CD14-positive monocyte (primary cell): ENCODE measurements at regions not wholly inside any gene's neighbourhood (a gene's known extent, or its start where the extent isn't known, plus 50 kb on each side); places are given as distances from the start of the nearest gene placed in this dataset.

Experiments used
- DNase-seq, 3 donors: peaks; one replicate each; pipeline ENCODE4 v3.0.0-alpha.2; 2011 to 2022
- H2AFZ ChIP-seq: 2 replicates; pipeline ENCODE4 v1.6.0; 2012; ENCODE audit warnings: mild to moderate bottlenecking, low read depth, low read length, inconsistent platforms; ENCODE audit not compliant: insufficient read depth, poor library complexity, severe bottlenecking
- H3K27ac ChIP-seq, 2 donors: 1 replicate in 1 of 2; 2 replicates in 1 of 2; pipeline ENCODE4 v1.5.1; 2012 to 2013; ENCODE audit warnings: low read length in 2 of 2, control low read depth in 1 of 2, inconsistent platforms in 1 of 2, low read depth in 1 of 2, mild to moderate bottlenecking in 1 of 2
- H3K27me3 ChIP-seq, 2 donors: one replicate each; pipeline versions ENCODE4 v1.6.0 to v1.6.1; 2011 to 2013; ENCODE audit warnings: low read length in 2 of 2; ENCODE audit not compliant: control insufficient read depth in 2 of 2, insufficient read depth in 2 of 2
- H3K36me3 ChIP-seq, 2 donors: replicated peaks in 1 of 2; 1 replicate in 1 of 2; 2 replicates in 1 of 2; pipeline versions ENCODE4 v1.5.1 to v1.6.1; 2012 to 2013; ENCODE audit warnings: low read length in 2 of 2, control low read depth in 1 of 2, inconsistent platforms in 1 of 2, mild to moderate bottlenecking in 1 of 2; ENCODE audit not compliant: insufficient read depth in 2 of 2, control insufficient read depth in 1 of 2
- H3K4me1 ChIP-seq, 2 donors: 1 replicate in 1 of 2; 2 replicates in 1 of 2; pipeline versions ENCODE4 v1.5.1 to v1.6.1; 2012 to 2013; ENCODE audit warnings: low read length in 2 of 2, control low read depth in 1 of 2, inconsistent platforms in 1 of 2, mild to moderate bottlenecking in 1 of 2, moderate library complexity in 1 of 2; ENCODE audit not compliant: insufficient read depth in 2 of 2, control insufficient read depth in 1 of 2
- H3K4me2 ChIP-seq: replicated peaks from 2 replicates; pipeline ENCODE3; 2012; ENCODE audit warnings: low read length, moderate library complexity, mild to moderate bottlenecking; ENCODE audit not compliant: poor library complexity, severe bottlenecking; ENCODE audit errors: extremely low read depth
- H3K4me3 ChIP-seq, 3 experiments: fragments of 200-600 bp in 1 of 3; sonication (generic) in 1 of 3; replicated peaks in 1 of 3; 1 replicate in 2 of 3; 2 replicates in 1 of 3; pipeline ENCODE4 v1.5.1; 2011 to 2013; ENCODE audit warnings: low read length in 3 of 3, mild to moderate bottlenecking in 3 of 3, control low read depth in 2 of 3, low read depth in 2 of 3, inconsistent platforms in 1 of 3, moderate library complexity in 1 of 3
- H3K79me2 ChIP-seq: 2 replicates; pipeline ENCODE4 v1.6.0; 2012; ENCODE audit warnings: mild to moderate bottlenecking, control low read depth, inconsistent platforms, low read length, moderate library complexity; ENCODE audit not compliant: insufficient read depth
- H3K9ac ChIP-seq: 2 replicates; pipeline ENCODE4 v1.6.0; 2017; ENCODE audit warnings: low read length, mild to moderate bottlenecking; ENCODE audit not compliant: insufficient read depth, poor library complexity, severe bottlenecking
- H3K9me3 ChIP-seq, 2 donors: replicated peaks in 1 of 2; 1 replicate in 1 of 2; 2 replicates in 1 of 2; pipeline versions ENCODE4 v1.5.1 to v1.6.1; 2012 to 2013; ENCODE audit warnings: low read length in 2 of 2, control low read depth in 1 of 2; ENCODE audit not compliant: control insufficient read depth in 1 of 2, insufficient read depth in 1 of 2
- H4K20me1 ChIP-seq: 2 replicates; pipeline ENCODE4 v1.6.0; 2012; ENCODE audit warnings: mild to moderate bottlenecking, low read length, control low read depth, moderate library complexity; ENCODE audit not compliant: insufficient read depth
- H3K27ac Mint-ChIP-seq, 7 donors: one replicate each; pipeline ENCODE4 v1.8.0; 2020; ENCODE audit warnings: mild to moderate bottlenecking in 7 of 7, mixed read lengths in 7 of 7, moderate library complexity in 6 of 7, inconsistent platforms in 2 of 7
- H3K27me3 Mint-ChIP-seq, 3 donors: one replicate each; pipeline ENCODE4 v1.8.0; 2021 to 2022; ENCODE audit warnings: low read depth in 3 of 3, mild to moderate bottlenecking in 3 of 3, mixed read lengths in 3 of 3, moderate library complexity in 3 of 3, inconsistent platforms in 1 of 3
- H3K36me3 Mint-ChIP-seq, 2 donors: one replicate each; pipeline ENCODE4 v1.8.0; 2020; ENCODE audit warnings: mixed read lengths in 2 of 2, inconsistent platforms in 1 of 2, mild to moderate bottlenecking in 1 of 2
- H3K4me1 Mint-ChIP-seq: one replicate; pipeline ENCODE4 v1.8.0; 2020; ENCODE audit warnings: mild to moderate bottlenecking, mixed read lengths
- H3K4me3 Mint-ChIP-seq, 2 donors: one replicate each; pipeline ENCODE4 v1.8.0; 2020; ENCODE audit warnings: mild to moderate bottlenecking in 2 of 2, mixed read lengths in 2 of 2, moderate library complexity in 1 of 2
- H3K9me3 Mint-ChIP-seq, 7 donors: one replicate each; pipeline ENCODE4 v1.8.0; 2020 to 2022; ENCODE audit warnings: mixed read lengths in 7 of 7, mild to moderate bottlenecking in 6 of 7, moderate library complexity in 6 of 7, inconsistent platforms in 2 of 7
- WGBS: methylation state at CpG from one replicate; pipeline ENCODE4 v1.1.5; 2013; ENCODE audit warnings: missing lambda C conversion rate; ENCODE audit not compliant: insufficient coverage; 5-methylcytosine and 5-hydroxymethylcytosine counted together
- intact Hi-C, 2 donors: fragments of 100-400 bp; cut with micrococcal nuclease; formaldehyde crosslinking; loops; one replicate each; pipeline versions ENCODE4 v1.15.0 to v1.15.1; 2023
- TF ChIP-seq, protein P1 (sequence below): fragments of 200-600 bp; IDR thresholded peaks from one replicate; pipeline ENCODE4 v1.8.0; 2022; ENCODE audit warnings: antibody characterized with exemption, mild to moderate bottlenecking

DNA sequence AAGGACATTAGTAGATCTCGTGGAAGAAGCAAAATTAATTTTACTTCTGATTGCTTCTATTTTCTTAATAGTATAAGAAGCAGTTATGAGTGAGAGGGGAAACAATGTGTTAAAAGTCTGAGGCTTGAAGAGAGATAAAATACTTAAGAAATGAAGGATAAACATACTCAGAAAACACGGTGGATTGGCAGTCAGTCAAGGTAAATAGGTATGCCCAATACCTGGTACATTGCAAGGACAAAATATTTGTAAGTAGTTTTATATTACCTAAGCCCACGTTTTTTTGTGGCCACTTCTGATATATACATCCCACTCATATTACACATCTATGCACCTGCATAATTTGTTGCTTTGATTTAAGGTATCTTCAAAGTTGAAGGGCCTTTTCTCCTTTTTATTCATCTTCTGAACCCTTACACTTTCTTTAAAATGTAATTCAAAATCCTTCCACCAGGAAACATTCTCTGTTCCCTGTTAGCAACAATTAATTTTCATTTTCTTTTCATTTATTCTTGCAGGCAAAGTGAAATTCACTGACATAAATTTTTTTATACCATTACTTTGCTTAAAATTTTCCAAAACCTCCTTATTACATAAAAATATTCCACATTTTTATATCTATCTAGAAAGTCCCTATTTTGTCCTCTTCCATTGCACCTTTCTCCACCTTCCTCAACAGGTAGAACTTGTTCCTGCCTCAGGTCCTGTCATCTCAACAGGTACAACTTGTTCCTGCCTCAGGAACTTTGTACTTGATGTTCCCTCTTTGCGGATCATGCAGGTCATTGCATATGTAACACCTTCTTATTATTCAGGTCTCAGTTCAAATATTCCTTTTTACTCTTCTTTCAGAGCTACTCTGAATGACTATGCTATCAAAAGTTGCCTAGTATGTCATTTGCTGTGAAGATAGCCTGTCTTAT lies 755.7 kb upstream of the ALCAM start:
- H3K27ac Mint-ChIP-seq = no peak overlapping the region
- TF ChIP-seq, protein P1, sequence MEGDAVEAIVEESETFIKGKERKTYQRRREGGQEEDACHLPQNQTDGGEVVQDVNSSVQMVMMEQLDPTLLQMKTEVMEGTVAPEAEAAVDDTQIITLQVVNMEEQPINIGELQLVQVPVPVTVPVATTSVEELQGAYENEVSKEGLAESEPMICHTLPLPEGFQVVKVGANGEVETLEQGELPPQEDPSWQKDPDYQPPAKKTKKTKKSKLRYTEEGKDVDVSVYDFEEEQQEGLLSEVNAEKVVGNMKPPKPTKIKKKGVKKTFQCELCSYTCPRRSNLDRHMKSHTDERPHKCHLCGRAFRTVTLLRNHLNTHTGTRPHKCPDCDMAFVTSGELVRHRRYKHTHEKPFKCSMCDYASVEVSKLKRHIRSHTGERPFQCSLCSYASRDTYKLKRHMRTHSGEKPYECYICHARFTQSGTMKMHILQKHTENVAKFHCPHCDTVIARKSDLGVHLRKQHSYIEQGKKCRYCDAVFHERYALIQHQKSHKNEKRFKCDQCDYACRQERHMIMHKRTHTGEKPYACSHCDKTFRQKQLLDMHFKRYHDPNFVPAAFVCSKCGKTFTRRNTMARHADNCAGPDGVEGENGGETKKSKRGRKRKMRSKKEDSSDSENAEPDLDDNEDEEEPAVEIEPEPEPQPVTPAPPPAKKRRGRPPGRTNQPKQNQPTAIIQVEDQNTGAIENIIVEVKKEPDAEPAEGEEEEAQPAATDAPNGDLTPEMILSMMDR = no peak
- no peaks in the 10 kb centered on the region for H4K20me1 ChIP-seq
- no peaks in the 10 kb centered on the region for H3K36me3 Mint-ChIP-seq
- no peaks in the 10 kb centered on the region for H3K27me3 ChIP-seq
- H3K9me3 ChIP-seq = no peaks in the 10 kb centered on the region
- peaks cover 0 to 2% (median 0%) of the 10 kb centered on the region in 3 donors for H3K27me3 Mint-ChIP-seq
- no peak overlapping the region for H3K27ac ChIP-seq
- H3K4me1 ChIP-seq = no peaks in the 10 kb centered on the region
- H3K4me3 ChIP-seq = no peak overlapping the region
- H3K4me1 Mint-ChIP-seq = no peaks in the 10 kb centered on the region
- no peak overlapping the region for H3K4me3 Mint-ChIP-seq
- no peak overlapping the region for H2AFZ ChIP-seq
- peaks cover 0 to 3% (median 0%) of the 10 kb centered on the region in 7 donors for H3K9me3 Mint-ChIP-seq
- H3K79me2 ChIP-seq = no peaks in the 10 kb centered on the region
- intact Hi-C loops = no loop called here
- H3K4me2 ChIP-seq = no peak overlapping the region
- no peaks in the 10 kb centered on the region for H3K36me3 ChIP-seq
- DNase-seq = no peak
- H3K9ac ChIP-seq = no peak overlapping the region
- WGBS = no CpG with 5 or more reads among the region's 4 CpGs

DNA sequence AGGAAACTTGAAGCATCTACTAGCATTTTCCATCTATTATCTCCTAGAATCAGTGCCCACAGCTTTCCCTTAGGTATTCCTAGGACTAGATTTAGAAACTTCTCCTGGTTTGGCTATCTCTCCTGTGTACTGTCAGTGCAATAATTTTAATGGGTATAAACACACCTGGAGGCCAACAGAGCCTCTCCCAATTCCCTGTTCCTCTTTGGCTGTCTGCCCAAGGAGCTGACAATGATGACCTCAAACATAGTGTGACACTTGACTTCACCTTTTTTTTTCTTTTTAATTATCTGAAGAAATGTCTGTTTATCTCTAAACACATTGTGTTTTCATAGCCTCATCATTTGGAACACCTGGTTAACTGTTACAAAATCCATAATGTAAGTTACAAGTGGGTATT lies 754.5 kb upstream of the ALCAM start:
- no peak overlapping the region for H2AFZ ChIP-seq
- DNase-seq = no peak
- peak overlapping the region in 1 of 2 donors; percentile 28 for H3K4me3 Mint-ChIP-seq
- H3K4me2 ChIP-seq = no peak overlapping the region
- no peak overlapping the region for H3K27ac ChIP-seq
- no peak overlapping the region for H3K4me3 ChIP-seq
- H3K27me3 ChIP-seq = no peaks in the 10 kb centered on the region
- no peaks in the 10 kb centered on the region for H3K9me3 ChIP-seq
- intact Hi-C loops = no loop called here
- peak overlapping the region in 1 of 7 donors; percentile 40 for H3K27ac Mint-ChIP-seq
- H4K20me1 ChIP-seq = no peaks in the 10 kb centered on the region
- H3K4me1 ChIP-seq = no peaks in the 10 kb centered on the region
- no peaks in the 10 kb centered on the region for H3K4me1 Mint-ChIP-seq
- TF ChIP-seq, protein P1 = no peak
- peaks cover 0 to 3% (median 0%) of the 10 kb centered on the region in 7 donors for H3K9me3 Mint-ChIP-seq
- no peaks in the 10 kb centered on the region for H3K79me2 ChIP-seq
- peaks cover 0 to 2% (median 0%) of the 10 kb centered on the region in 3 donors for H3K27me3 Mint-ChIP-seq
- H3K36me3 ChIP-seq = no peaks in the 10 kb centered on the region
- no peaks in the 10 kb centered on the region for H3K36me3 Mint-ChIP-seq
- H3K9ac ChIP-seq = no peak overlapping the region
